Renal pelvis (tissue), 1 donor: ENCODE measurements at regions not wholly inside any gene's neighbourhood (a gene's known extent, or its start where the extent isn't known, plus 50 kb on each side); places are given as distances from the start of the nearest gene placed in this dataset.
"Not testable (repeated sequence)": the region's sequence is repeated elsewhere in the genome, so short reads cannot be mapped to it uniquely, and the experiment has no call there.

Experiments used
- DNase-seq: peaks from one replicate; pipeline ENCODE4 v3.0.0-alpha.2; 2013

DNA sequence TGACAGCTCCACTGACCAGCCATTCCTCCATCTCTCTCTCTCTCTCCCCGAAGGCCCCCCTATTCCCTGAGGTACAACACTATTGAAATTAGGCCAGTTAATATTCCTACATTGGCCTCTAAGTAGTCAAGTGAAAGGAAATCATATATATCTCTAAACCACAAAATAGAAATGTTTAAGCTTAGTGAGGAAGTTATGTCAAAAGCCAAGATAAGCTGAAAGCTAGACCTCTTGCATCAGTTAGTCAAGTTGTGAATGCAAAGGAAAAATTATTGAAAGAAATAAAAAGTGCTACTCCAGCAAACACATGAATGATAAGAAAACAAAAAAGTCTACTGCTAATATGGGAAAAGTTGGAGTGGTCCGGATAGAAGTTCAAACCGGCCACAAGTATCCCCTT, 301.3 kb upstream of the RBMS1 start:
- DNase-seq, result no peak

DNA sequence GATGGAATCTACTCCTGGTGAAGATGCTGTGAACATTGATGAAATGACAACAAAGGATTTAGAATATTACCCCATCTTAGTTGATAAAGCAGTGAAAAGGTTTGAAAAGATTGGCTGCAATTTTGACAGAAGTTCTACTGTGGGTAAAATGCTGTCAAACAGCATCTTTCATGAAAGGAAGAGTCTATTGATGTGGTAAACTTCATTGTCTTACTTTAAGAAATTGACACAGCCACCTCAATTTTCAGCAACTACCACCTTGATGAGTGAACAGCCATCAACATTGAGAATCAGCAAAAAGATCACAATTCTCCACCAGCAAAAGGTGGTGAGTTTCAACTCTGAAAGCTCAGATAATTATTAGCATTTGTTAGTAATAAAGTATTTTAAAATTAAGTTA, 310.3 kb upstream of the RBMS1 start:
- DNase-seq, result no peak

DNA sequence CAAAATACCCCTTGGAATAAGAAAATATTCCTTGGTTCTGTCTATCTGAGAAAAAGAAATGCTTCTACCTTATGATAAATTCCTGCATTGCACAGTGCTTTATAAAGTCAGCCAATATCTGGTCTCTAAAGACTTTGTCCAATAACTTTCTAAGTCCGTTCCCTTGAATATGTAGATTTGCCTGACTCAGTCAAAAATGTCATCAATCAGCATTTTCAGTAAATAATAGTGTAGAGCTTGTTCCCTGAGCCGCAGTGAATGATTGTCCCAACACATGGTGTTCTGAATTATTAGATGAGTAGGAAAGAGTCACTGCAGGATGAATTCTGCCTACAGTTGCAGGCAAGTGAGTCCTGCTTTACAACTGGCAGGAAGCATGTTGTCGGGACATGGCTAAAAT, 316.8 kb upstream of the RBMS1 start:
- DNase-seq, result no peak

DNA sequence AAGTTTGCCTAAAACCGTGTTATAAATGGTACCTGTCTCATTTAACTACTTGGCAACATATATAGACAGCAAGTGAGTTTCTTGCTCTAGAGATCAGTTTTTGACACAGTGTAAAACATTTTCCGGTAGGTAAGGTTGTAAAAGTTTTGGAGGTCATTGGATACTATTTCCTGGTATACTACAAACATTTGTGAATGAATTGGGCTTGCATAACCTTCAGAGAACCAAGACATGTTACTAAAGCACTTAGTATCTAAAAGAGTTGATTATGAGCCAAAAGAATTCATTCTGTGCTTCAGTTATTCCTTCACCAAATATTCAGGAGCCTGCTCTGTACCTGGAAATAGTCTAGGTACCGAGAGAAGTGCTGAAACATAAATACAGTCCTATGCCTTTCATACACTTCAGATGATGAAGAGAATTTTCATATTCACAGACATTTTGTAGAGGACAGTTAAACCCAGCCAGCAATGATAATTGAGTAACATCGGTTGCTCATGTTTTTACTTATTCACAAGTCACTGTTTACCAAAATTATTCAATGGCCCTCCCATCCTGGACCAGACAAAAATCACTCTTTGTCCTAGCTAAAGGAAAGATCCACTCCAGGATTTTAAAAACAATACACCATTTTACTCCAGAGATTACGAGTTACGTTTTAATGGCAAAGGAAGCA, 319.4 kb upstream of the RBMS1 start:
- no peak for DNase-seq

DNA sequence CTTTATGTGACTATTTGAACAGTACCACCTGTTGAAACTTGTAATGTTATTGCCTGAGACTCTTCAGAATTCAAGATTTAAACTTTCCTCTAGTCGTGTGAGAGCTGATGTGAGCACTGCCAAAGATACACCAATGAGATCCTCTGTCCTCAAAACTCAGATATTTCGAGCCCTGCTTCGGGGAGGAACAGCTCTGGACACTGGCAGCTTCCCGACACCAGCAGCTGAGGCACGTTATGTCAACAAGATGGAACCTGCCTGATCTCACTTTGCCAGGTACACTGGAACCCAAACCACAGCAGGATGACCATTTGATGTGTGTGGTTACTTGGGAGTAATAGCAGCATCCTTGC, 319.9 kb upstream of the RBMS1 start:
- DNase-seq, result peak; percentile 9

DNA sequence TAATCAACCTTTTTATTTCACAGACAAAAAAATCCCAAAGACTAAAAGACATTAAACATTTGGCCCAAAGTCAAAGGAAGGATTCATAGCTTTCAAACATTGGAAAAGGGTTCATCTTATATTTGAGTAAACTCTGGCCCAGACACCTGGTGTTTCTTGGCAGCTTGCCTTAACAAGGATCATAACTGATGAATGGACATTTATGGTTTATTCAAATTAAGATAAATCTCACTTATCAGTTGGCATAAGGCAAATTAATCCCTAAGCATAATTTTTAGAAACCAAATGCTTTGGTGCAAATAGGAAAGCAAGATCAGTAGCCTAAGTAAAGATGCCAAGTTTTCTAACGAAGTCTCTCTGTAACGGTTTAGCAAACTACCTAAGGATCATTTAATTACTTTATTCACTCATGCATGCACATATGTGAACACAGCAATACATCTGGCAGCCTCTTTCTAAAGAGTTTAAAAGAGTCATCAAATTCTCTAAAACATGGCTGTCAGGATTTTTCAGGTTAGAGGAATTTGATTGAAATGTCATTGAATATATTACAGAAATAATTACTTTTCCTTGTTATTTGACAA, 323.4 kb upstream of the RBMS1 start:
- DNase-seq, result no peak

DNA sequence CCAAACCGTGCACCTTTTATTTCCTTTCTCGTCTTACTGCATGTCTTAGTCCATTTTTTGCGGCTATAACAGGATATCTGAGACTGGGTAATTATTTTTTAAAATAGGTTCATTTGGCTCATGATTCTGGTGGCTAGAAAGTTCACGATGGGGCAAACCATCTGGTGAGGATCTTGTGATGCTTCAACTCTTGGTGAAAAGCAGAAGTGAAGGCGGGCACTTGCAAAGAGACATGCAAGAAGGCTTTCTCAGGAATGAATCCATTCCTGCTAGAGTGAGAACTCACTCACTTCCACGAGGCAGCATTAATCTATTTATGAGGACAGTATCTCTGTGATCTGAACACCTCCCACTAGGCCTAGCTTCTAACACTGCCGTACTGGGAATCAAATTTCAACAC, 327.1 kb upstream of the RBMS1 start:
- DNase-seq, result no peak

DNA sequence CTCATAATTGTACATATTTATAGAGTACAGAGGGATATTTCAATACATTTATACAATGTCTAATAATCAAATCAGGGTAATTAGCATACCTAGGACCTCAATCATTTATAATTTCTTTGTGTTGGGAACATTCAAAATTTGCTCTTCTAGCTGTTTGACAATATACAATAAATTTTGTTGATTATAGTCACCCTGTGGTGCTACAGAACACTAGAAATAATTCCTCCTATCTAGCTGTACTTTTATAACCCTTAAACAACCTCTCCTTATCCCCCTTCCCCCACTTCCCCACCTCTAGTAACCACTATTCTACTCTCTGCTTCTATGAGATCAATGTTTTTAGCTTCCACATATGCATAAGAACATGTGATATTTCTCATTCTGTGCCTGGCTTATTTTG, 328.4 kb upstream of the RBMS1 start:
- no peak for DNase-seq

DNA sequence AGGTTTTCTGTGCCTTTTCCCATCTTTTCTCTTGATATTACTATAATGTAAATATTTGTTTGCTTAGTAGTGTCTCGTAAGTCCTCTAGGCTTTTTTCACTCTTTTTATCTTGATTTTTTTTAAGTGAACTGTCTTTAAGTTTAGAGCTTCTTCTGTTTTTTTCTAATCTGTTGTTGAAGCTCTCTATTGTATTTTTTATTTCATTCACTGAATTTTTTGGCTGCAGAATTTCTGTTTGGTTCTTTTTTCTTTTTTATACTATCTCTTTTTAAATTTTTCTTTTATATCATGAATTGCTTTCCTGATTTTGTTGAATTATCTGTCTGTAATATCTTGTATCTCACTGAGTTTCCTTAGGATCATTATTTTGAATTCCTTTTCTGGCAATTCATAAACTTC, 331.8 kb upstream of the RBMS1 start:
- no peak for DNase-seq

DNA sequence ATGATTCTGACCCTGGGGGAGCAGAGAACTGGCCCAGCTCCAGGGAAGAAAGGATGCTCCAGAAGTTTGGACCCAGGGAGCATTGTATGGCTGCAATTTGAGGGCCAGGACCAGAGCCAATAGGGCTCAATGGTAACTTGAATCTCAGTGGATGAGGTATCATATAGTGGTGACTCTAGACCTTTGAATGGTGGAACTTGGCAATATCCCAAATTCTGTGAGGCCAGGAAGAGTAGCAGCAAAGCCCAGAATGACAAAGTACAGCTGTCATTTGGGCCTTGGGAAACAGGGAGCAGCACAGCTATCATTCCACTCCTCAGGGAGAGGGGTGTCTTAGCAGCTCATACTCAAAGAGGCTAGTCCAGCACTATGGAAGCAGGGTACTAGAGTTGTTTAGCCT, 332.9 kb upstream of the RBMS1 start:
- DNase-seq, result no peak

DNA sequence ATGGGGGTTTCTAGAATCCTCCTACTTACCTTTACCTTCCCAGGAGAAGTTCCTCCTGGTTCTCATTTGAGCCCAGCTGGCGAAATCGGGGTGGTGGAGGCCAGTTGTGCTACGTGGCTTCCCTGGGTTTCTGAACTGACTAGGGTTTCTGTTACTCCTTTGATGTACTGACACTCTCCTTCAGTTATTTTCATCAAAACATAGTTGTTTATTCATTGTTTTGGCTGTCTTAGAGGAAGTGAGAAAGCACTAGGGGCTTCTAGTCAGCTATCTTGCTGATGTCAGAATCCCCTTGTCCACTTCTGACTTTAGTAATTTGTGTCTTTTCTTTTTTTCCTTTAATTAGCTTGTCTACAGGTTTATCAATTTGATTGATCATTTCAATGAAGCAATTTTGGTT, 332.2 kb upstream of the TANK start:
- no peak for DNase-seq

DNA sequence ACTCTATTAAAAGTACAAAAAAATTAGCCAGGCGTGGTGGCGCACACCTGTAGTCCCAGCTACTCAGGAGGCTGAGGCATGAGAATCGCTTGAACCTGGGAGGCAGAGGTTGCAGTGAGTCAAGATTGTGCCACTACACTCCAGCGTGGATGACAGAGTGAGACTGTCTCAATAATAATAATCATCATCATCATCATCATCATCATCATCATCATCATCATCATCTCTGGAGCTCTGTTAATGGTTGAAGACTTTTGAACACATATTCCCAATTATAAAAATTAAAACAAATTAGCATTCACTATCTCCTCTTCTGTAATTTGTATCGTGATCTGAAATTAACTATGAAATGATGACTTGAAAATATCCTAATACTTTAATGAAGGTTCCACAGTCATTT, 327.8 kb upstream of the TANK start:
- not testable (repeated sequence) for DNase-seq

DNA sequence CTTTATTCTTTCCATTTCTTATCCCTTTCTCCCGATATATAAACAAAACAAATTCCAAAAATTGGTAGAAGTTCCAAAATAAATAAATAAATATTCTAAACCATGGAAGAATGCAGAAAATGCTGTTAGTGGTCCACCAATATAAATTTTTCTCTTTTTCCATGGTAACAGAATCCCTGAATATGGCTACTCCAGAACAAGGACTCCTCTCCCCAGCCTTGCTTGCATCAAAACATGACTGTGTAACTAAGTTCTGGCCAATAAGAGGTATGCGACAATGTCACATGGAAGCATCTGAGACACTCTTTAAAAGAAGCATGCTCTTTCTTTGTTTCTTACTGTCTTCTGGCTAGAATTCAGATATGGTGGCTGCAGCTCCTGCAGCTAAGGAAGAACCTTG, 325.1 kb upstream of the TANK start:
- DNase-seq, result no peak

DNA sequence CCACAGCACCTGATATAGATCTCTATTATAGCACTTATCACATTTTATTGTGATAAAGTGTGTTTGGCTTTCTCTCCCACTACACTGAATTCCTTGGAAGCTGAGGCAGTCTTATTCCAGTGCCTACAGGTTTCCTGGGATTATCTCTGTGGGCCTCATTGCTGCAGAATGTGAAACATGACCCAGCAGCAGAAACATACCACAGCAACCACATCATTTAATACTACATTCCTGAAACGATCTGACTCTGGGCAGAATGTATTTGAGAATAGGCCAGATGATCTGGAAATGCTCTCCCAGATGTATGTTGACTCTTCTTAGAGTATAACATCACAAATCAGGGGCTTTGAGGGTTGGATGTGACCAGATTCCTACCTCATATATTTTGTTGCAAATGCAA, 323.5 kb upstream of the TANK start:
- DNase-seq, result no peak

DNA sequence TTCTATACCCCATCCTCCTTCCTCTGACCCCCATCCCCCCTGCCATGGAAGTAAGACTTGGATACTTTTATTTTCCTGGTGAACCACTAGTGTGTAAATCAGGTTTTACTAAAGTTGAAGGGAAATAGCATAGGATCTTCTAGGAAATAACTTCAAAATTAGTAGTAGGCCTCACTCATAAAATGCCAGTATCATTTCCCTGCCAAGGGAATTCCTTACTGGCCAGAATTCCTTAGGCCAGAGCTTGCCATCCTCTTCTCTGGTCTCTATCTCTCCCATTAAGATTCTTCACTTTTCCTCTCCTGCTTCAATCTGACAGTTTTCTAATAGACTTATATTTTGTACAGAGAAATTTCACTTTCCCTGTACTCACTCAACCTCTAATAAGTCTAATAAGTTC, 322.8 kb upstream of the TANK start:
- DNase-seq, result no peak

DNA sequence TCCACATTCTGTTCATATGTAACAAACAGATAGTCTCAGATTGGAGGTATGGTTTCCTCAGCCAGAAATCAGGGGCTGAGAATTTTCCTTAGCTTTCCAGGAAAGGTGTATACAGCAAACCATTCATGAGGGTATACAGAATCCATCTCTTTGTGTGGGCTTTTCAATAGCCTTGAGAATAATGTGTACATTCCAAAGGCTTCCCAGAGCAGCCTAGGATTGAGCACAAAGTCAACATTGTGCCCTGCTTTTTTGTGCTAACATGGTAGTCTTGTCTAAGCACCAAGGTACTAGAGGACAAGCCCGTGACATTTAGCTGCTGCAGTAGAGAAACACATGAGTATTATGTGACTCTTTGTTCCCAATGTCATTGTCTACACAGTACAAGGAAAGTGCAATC, 322.1 kb upstream of the TANK start:
- DNase-seq, result no peak

DNA sequence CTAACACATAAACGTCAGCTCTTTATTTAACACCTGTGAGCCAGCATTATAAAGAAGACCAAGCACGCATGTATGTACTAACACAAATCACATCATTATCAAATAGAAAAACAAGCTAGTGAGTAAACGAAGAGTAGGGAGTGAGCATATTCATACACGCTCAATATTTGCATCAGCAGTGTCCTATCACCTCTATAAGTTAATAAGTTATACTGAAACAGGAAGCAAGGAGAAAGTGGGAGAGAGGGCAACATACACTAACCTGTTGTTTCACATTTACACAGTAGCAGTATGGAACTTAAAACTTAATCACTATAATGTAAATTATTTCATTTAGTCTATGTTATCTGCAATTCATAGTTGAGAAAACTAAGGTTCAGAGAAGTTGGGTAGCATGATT, 321.5 kb upstream of the TANK start:
- DNase-seq, result no peak

DNA sequence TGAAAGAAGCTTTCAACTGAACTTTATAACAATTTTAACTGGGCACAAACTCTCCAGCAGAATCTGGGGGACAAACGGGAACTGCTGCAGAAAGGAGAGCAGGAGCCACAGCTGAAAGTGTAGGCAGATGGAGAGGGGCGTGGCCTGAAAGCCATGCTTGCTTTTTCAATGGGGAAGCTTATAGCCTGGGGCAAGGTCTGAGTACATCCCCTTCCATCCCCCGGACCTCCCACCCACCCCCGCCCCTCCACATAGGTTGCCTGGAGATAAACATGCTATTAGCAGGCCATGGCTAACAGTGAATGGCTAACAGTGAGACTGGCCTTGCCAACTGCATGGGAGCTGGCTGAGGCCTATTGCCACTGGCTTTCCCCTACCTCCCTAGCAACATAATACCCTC, 317.9 kb upstream of the TANK start:
- DNase-seq, result no peak

DNA sequence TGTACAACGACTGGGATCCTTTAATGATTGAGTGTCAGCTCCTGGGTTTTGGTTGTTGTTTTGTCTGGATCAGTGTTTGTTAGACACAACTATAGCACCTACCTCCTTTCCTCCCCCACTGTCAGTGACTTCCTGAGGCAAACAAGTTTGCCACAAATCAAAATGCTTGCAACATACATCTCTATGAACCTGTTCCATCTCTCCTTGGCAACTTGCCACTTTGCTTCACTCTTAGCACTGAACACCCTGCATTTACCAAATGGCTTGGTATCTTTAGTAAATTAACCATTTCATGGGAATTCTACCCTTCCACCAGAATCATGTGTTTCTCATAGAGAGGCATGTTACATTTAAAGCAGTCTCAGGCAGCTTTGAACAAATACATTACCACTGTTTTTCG, 301.1 kb upstream of the TANK start:
- no peak for DNase-seq

DNA sequence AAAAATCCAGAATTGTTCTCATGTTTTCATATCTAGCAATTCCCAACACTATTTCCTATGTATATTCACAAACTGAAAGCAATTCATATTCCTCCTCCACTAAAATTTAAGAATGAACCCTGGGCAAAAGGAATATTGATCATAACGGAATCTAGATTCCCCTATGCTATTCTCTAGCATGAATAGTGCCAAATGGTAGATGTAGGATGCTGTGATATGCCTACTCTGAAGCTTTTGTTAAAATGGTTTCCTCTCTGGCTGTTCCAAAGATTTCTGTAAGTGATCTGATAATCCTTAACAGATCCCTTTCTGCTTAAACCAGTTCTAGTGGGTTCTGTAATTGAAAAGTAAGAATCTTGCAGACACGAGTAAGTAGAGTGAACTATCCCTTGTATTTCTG, 298.0 kb upstream of the TANK start:
- DNase-seq, result no peak

DNA sequence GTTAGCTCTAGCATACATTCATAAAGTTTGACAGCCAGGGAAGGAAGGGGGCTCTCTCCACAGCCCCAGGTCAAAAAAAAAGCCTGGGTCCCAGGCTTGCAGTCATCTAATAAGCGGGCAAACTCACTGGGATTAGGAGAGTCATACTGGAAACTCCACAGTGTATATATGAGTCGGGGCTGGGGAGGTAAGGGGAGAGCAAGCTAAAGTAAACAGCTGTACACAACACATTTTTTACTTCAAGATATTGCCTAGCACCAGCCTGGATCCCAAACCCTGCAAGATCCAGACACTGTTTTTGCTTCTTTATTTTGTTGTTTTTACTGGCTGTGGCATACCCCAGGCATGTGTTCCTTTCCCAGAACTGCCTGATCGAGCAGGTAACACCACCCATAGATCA, 291.3 kb upstream of the TANK start:
- no peak for DNase-seq

DNA sequence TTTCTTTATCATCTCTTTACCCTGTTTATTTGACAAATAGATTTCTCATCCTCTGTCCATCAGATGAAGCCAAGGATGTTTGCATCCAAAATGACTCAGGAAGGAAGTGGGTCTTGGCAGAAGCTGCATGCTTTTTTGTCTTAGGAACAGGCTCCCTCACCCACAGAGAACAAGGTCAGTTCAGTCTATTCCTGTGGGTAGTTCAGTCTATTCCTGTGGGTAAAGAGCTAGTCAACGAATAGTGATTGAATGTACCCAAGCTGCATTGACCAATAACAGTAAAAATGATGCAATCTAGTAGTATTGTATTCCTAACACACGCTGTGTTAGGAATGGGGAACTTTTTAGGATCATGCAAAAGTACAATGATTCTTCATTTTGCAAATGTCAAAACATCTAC, 290.8 kb upstream of the TANK start:
- DNase-seq, result no peak

DNA sequence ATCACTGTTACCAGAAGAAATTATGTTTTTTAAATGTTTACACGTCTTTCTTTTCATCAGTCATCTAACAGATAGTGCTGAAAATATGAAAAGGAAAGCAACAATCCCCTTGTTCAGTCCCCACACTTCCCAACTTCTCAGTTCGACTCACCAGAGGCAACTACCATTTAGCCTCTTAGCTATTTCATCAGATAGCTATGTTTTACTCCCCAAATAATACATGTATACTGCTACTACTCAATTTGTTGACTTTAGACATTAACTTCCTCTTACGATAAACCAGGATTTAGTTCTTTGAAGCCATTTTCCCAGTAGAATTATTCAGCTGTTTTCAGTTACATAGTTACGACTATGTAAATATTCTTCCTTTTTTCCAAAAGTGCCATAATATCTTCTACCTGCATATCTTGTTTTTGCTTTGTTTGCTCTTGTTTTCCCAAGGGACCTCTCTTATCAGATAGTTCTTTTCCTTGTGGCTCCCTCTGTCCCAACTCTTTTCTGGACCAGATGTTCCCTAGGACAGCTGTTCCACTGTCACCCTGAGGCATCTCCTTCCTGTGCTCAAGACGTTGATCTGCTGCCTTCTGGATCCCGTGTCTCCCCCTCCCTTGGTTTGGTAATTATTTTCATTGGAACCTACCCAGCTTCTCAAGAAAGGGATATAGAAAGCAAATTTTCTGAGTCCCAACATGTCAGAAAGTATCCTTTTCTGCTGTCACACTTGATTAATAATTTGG, 289.3 kb upstream of the TANK start:
- peak; percentile 40 for DNase-seq

DNA sequence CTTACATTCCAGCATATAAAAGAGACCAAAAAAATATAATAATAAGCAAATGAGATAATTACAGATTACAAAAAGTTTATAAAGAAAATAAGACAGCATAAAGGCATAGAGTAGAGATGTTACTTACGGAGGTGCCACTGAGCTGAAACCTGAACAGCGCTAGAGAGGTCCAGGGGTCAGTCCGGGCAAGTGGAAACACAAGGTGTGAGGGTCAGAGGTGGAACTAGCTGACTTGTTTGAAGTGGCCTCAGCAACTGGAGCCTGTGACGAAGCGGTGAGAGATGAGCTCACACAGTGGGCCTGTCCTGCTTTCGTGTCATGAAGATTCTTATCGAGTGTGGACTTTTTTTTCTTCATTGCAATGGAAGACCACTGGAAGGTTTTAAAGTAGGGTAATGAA, 288.3 kb upstream of the TANK start:
- no peak for DNase-seq
